ENCODE measurements at regions not wholly inside any gene's neighbourhood (a gene's known extent, or its start where the extent isn't known, plus 50 kb on each side); places are given as distances from the start of the nearest gene placed in this dataset.

DNA sequence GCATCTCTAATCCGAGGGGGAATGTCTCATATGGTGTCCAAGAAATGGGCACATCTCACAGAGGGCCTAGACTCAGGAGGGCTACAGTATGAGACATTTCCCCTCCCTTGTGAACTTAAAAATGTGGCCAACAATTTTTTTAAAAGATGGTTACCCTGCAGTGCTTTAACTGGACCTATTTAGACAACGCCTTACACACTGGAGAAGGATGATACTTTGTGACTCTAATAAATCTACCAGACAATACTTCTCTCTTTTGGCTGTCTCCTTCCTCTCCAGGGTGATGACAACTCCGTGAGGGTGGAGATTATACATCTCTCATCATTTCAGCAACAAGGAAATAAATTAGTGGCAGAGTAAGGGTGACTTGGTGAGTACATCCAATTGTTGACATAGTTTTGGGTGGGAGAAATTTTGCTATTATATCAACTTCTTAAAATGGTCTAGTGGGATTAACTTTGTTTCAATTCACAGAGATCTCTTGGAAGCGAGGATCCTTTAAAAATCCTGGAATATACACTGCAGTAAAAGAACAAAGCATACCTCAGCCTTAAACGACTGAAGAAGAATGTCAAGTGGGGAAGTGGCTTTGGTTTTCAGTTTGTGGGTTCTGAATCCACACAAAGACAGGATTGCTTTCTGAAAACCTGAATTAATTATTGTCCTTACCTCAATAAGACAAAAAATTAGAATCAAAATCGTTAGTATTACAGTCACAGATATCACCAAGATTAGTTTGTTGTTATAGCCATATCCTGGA is 89.8 kb downstream of the KPNA2 start:
- Histone ChIP-seq H3K27ac (peak overlapping the region; percentile 70), H3K9me3 (replicated peaks) (no peaks in the 10 kb centered on the region)
- DNase-seq (ENCODE audit: low read depth in 1 of 2, low spot score in 2 of 2): peak in 1 of 2 experiments; percentile 91

DNA sequence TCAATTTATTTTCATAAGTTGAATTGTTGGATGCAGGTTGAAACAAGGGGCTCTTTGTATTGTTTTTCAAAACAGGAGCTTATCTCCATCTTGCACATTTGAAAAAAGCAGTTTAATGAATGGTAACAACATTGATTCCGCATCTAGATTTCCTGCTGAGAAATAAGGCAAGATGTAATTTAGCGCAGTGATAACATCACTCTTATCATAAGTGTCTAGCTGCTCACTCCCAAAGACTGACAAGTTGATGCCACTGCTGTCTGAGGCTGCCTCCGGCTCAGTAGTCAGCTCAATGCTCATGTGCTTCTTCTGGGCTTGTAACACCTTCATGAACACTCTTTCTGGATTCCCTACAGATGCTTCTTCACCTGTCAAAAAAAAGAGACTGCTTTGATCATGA is 92.4 kb downstream of the KPNA2 start:
- Histone ChIP-seq H3K4me3 (no peak overlapping the region), H3K27ac (no peak overlapping the region), H3K9me3 (replicated peaks) (no peaks in the 10 kb centered on the region), H3K4me1 (replicated peaks) (peaks cover 18% of the 10 kb centered on the region), H3K36me3 (peaks cover 12% of the 10 kb centered on the region), H3K27me3 (replicated peaks) (no peaks in the 10 kb centered on the region)
- DNase-seq (ENCODE audit: low read depth in 1 of 2, low spot score in 2 of 2): no peak

More for the DNA sequence above, 89.8 kb downstream of the KPNA2 start:
- peaks cover 18% of the 10 kb centered on the region for H3K4me1 ChIP-seq (replicated peaks)
- H3K36me3 ChIP-seq: peaks cover 24% of the 10 kb centered on the region
- no peak overlapping the region for H3K4me3 ChIP-seq
- H3K27me3 ChIP-seq (replicated peaks): no peaks in the 10 kb centered on the region

DNA sequence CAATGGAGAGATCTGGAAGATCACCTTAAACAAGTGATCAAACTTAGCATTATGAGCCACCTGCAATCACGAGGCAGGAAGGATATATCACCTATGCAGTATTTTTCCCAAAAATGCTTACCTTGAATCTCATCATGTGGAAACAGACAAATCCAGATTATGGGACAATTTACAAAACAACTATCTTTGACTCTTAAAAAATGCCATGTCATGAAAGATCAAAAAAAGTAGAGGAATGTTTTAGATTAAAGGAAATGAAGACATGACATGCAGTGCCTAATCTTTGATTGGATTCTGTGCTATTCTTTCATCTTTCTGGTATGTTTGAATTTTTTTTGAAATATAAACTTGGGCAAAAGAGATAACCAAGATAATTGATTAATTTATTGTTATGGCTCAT is 95.9 kb downstream of the KPNA2 start:
- no peak overlapping the region for H3K4me3 ChIP-seq
- H3K36me3 ChIP-seq: peaks cover 7% of the 10 kb centered on the region
- no peaks in the 10 kb centered on the region for H3K9me3 ChIP-seq (replicated peaks)
- H3K27ac ChIP-seq: no peak overlapping the region
- no peaks in the 10 kb centered on the region; the same call in 1 of the 2 replicates for H3K4me1 ChIP-seq (replicated peaks)
- H3K27me3 ChIP-seq (replicated peaks): no peaks in the 10 kb centered on the region
- DNase-seq (ENCODE audit: low read depth in 1 of 2, low spot score in 2 of 2): no peak

DNA sequence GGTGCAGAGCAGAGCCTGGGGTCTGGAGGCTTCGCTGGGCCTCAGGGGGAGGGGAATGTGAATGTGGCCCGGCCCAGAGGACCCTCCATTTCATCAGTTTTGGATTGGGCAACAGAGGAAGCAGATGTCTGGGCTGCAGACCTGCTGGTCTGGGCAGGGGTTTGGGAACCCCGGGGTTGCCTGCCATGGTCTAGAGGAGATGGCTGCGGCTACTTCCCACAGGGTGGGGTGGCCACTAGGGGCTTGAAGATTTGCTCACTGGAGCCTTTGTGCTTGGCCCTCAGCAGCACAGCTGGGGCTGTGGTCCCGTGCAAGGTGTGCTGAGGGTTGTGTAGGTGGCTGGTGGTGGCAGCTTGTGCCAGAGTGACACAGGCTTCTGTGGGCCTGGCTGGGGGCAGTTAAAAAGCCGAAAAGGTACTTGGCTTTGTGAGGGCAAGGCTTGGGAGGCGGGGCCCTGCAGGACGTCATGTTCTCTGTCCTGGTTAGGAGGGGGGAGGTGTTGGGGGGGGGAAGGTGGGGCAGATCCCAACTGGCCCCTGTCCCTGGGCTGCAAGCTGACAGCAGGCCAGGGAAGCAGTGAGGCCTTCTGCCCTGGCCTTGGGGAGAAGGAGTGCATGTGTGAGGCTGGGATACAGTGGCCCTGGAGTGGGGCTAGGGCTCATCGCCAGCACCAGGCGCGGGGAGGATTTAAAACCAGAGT is 98.0 kb downstream of the KPNA2 start:
- H3K9me3 ChIP-seq (replicated peaks): no peaks in the 10 kb centered on the region
- H3K4me3 ChIP-seq: no peak overlapping the region
- no peaks in the 10 kb centered on the region for H3K27me3 ChIP-seq (replicated peaks)
- H3K4me1 ChIP-seq (replicated peaks): no peaks in the 10 kb centered on the region
- DNase-seq (ENCODE audit: low read depth in 1 of 2, low spot score in 2 of 2): no peak
- H3K36me3 ChIP-seq: no peaks in the 10 kb centered on the region
- no peak overlapping the region for H3K27ac ChIP-seq

DNA sequence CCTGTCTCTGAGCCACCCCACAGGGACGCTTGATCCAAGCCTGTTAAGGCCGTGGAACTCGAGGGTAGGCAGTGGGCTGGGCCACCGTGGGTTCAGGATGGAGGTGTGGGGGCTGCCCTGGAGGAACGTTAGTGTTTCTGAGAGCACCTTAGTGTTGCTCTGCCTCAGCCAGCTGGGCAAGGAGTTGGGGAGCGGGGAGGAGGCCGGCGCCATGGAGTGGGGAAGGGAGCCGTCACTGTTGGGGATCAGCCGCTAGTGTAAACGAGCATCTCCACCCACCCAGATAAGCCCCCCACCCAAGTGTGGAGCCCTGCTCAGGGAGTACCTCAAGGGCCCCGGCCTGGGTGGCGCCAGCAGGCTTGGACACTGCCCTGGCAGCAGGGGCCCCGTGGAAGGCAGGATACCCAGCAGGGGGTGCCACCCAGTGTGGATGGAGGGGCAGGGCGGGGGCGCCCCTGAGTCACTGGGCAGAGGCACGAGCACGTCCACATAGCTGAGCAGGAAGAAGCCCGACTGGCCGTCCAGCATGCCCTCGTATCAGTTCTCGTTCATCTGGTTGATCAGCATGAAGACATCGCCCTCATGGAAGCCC is 98.6 kb downstream of the KPNA2 start:
- H3K4me1 ChIP-seq (replicated peaks): no peaks in the 10 kb centered on the region
- no peak overlapping the region for H3K27ac ChIP-seq
- H3K27me3 ChIP-seq (replicated peaks): no peaks in the 10 kb centered on the region
- H3K9me3 ChIP-seq (replicated peaks): no peaks in the 10 kb centered on the region
- no peaks in the 10 kb centered on the region for H3K36me3 ChIP-seq
- no peak for DNase-seq (ENCODE audit: low read depth in 1 of 2, low spot score in 2 of 2)
- no peak overlapping the region for H3K4me3 ChIP-seq

DNA sequence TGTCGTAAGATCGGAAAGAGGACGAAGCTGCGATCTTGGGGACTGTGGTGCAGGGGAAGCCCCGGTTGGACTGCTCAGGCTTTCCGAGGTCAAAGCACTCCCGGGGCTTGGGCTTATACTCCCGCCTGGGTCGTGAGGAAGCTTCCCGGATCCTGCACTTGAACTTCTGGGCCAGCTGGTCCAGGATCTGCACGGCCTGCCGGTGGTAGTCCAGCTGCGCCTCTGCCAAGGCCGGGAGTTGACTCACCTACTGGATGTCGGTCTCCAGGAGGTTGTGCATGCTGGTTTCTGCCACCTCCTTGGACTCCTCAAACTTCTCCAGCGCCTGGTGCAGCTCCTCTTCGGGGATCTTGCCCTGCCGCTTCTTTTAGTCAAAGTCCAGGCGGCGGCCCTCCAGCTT is 99.2 kb downstream of the KPNA2 start:
- no peak overlapping the region for H3K27ac ChIP-seq
- H3K4me3 ChIP-seq: no peak overlapping the region
- H3K9me3 ChIP-seq (replicated peaks): no peaks in the 10 kb centered on the region
- H3K27me3 ChIP-seq (replicated peaks): no peaks in the 10 kb centered on the region
- H3K36me3 ChIP-seq: no peaks in the 10 kb centered on the region
- H3K4me1 ChIP-seq (replicated peaks): no peaks in the 10 kb centered on the region
- DNase-seq (ENCODE audit: low read depth in 1 of 2, low spot score in 2 of 2): no peak

DNA sequence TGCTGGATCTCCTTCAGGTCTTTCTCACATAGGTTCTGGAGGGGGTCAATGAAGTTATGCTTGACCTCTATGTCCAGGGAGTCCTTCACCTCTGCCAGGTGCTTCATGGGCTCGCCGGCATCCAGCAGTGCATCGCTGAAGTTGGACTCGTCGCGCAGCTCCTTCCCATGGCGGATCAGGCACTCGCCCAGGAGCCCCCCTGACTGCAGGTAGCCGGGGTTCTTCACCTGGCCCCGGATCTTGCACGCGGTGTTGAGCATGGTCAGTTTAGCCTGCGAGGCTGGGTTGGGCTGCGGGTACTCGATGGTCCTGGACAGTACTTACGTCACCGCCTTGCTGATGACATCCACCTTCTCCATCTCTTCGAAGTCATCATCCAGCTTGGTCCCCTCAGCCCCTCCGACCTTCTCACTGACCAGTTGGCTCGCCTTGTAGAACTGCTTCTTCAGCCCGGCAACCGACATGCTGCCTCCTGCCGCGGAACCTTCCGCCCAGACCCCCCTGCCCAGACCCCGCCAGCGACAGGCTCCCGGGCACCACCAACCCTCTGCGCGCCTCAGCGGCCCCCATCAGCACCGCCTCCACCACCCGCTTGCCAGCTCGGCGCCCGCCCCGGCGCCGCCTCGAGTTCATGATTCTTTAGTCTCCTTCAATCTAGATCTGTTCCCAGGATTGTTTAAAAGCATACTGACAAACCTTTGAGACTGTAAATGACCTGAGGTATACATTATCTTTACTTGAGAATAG is 99.8 kb downstream of the KPNA2 start:
- Histone ChIP-seq H3K36me3 (no peaks in the 10 kb centered on the region), H3K9me3 (replicated peaks) (no peaks in the 10 kb centered on the region), H3K4me3 (no peak overlapping the region), H3K4me1 (replicated peaks) (no peaks in the 10 kb centered on the region), H3K27me3 (replicated peaks) (no peaks in the 10 kb centered on the region), H3K27ac (no peak overlapping the region)
- DNase-seq (ENCODE audit: low read depth in 1 of 2, low spot score in 2 of 2): no peak

DNA sequence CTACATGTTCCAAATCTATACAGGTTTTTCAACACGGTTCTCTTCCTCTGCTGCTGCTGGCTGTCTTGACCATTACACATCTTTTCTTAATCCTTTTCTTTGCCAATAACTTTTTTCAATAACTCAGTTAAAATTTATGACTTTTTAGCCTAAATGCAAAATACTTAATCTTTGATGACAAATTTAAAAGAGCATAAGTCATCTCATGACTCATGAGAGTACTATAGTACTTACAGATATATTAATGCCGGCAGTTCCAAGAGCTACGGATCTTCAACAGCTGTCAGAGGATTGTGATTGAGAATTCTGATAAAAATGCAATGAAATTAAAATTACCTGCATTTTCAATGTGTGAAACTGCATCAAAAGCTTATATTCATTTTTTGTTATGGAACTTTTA is 105.5 kb downstream of the KPNA2 start:
- H3K4me3 ChIP-seq: no peak overlapping the region
- no peaks in the 10 kb centered on the region for H3K4me1 ChIP-seq (replicated peaks)
- DNase-seq (ENCODE audit: low read depth in 1 of 2, low spot score in 2 of 2): no peak
- H3K9me3 ChIP-seq (replicated peaks): no peaks in the 10 kb centered on the region
- no peaks in the 10 kb centered on the region for H3K27me3 ChIP-seq (replicated peaks)
- H3K27ac ChIP-seq: no peak overlapping the region
- H3K36me3 ChIP-seq: no peaks in the 10 kb centered on the region

DNA sequence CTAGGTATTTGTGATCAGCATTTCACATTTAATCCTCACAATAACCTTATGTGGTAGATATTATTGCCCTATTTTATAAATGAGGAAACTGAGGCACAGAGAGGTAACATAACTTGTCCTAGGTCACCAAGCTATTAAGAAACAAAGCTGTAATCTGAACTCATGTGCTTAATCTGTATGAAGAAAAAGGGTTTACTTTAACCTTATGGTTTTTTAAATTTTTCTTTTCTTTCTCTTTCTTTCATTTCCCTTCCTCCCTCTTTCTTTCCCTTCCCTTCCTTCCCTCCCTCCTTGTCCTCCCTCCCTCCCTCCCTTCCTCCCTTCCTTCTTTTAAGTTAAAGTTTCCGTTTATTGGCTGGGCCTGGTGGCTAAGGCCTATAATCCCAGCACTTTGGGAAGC is 105.2 kb upstream of the AMZ2 start:
- DNase-seq (ENCODE audit: low read depth in 1 of 2, low spot score in 2 of 2): no peak
- no peak overlapping the region for H3K27ac ChIP-seq
- H3K27me3 ChIP-seq (replicated peaks): 0 out of 2 replicates have a peak, but pooled peaks cover 2% of the 10 kb centered on the region
- H3K4me1 ChIP-seq (replicated peaks): no peaks in the 10 kb centered on the region
- H3K36me3 ChIP-seq: no peaks in the 10 kb centered on the region
- no peak overlapping the region for H3K4me3 ChIP-seq
- no peaks in the 10 kb centered on the region for H3K9me3 ChIP-seq (replicated peaks)

DNA sequence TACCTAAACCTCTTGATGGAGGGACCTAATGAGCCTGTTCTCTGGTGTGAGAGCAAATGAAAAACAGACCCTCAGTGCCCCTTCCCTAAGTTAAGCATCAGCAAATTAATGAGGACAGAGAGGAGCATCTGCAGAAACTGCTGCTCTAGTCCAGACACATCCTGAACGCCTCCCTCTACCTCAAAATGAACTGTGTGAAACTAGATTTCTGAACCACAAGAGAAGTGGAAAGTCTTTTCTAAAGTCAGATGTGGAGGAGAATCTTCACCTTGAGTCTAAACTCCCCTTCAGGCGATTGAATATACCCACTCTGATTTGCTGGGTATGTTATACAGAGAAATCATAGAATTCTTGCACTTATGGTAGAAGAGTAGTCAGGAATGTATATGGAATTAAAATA is 104.4 kb upstream of the AMZ2 start:
- Histone ChIP-seq H3K9me3 (replicated peaks) (no peaks in the 10 kb centered on the region), H3K4me3 (no peak overlapping the region), H3K27ac (no peak overlapping the region), H3K4me1 (replicated peaks) (no peaks in the 10 kb centered on the region), H3K36me3 (no peaks in the 10 kb centered on the region), H3K27me3 (replicated peaks) (0 out of 2 replicates have a peak, but pooled peaks cover 4% of the 10 kb centered on the region)
- no peak for DNase-seq (ENCODE audit: low read depth in 1 of 2, low spot score in 2 of 2)

DNA sequence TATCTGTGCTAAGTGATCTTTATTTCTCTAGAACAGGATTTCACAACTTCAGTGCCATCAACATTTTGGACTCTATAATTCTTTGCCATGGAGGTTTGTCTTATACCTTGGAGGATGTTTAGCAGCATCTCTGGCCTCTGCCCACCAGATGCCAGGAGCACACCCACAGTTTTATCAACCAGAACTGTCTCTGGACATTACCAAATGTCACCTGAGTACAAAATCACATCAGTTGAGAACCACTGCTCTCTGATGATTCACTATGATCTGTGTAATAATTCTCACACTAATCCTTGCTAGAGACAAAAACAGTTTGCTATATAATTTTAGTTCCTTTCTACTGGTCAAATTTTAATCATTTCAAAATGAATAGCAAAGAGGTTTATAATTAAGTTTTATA is 102.8 kb upstream of the AMZ2 start:
- Histone ChIP-seq H3K36me3 (no peaks in the 10 kb centered on the region), H3K27me3 (replicated peaks) (0 out of 2 replicates have a peak, but pooled peaks cover 4% of the 10 kb centered on the region), H3K9me3 (replicated peaks) (no peaks in the 10 kb centered on the region), H3K27ac (no peak overlapping the region), H3K4me3 (no peak overlapping the region), H3K4me1 (replicated peaks) (no peaks in the 10 kb centered on the region)
- DNase-seq (ENCODE audit: low read depth in 1 of 2, low spot score in 2 of 2): no peak

DNA sequence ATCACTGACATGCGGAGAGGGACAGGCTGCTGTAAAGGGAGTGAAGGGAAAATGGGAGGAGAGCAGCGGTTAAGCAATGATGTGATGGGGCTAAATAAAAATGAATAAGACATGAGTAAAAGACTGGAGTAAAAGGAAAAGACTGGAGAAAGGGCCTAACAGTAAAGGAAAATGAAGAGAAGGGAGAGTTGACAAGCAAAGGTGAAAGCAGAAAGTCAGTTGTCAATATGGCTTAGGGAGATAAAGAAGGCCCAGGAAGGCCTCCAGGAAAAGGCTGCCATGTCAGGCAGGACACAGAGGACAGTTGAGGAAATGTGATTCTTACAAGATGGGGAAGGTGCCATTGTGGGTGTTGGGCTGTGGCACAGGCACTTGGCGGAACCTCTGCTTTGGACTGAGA is 98.9 kb upstream of the AMZ2 start:
- Histone ChIP-seq H3K9me3 (replicated peaks) (no peaks in the 10 kb centered on the region), H3K27me3 (replicated peaks) (0 out of 2 replicates have a peak, but pooled peaks cover 4% of the 10 kb centered on the region), H3K4me1 (replicated peaks) (no peaks in the 10 kb centered on the region), H3K4me3 (no peak overlapping the region), H3K27ac (no peak overlapping the region), H3K36me3 (no peaks in the 10 kb centered on the region)
- DNase-seq (ENCODE audit: low read depth in 1 of 2, low spot score in 2 of 2): no peak

DNA sequence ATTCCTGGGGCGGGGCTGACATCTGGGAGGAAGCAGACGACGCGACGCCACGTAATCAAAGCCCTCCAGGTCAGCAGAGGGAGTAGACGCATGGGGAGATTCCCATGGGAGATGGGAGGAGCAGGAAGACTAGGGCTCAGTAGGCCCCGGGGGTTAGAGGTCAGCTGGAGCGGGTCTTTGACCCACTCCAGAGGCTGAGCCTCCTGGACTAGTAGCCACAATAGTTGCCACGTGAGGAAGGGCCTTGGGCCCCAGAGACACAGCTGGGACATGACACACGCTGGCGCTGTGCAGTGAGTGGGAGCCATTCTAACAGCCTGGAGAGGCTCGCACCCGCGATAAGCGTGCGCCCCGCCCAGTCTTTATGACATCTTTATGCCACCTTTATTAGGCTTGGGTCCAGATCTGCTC is 95.7 kb upstream of the AMZ2 start:
- peak in 1 of 2 experiments; percentile 45 for DNase-seq (ENCODE audit: low read depth in 1 of 2, low spot score in 2 of 2)
- H3K9me3 ChIP-seq (replicated peaks): no peaks in the 10 kb centered on the region
- 0 out of 2 replicates have a peak, but pooled peaks cover 3% of the 10 kb centered on the region for H3K4me1 ChIP-seq (replicated peaks)
- H3K36me3 ChIP-seq: no peaks in the 10 kb centered on the region
- H3K27ac ChIP-seq: no peak overlapping the region
- no peak overlapping the region for H3K4me3 ChIP-seq
- H3K27me3 ChIP-seq (replicated peaks): 0 out of 2 replicates have a peak, but pooled peaks cover 4% of the 10 kb centered on the region

Measured in SJSA1 (cell line).